NCI-H146 treated with DMSO at 0.1 percent for 48 hours (cell line): ENCODE measurements at regions not wholly inside any gene's neighbourhood (a gene's known extent, or its start where the extent isn't known, plus 50 kb on each side); places are given as distances from the start of the nearest gene placed in this dataset.

Experiments used
- DNase-seq: peaks from one replicate; lab custom pipeline; 2025; ENCODE audit not compliant: unreplicated experiment; lab: John Stamatoyannopoulos, UW

DNA sequence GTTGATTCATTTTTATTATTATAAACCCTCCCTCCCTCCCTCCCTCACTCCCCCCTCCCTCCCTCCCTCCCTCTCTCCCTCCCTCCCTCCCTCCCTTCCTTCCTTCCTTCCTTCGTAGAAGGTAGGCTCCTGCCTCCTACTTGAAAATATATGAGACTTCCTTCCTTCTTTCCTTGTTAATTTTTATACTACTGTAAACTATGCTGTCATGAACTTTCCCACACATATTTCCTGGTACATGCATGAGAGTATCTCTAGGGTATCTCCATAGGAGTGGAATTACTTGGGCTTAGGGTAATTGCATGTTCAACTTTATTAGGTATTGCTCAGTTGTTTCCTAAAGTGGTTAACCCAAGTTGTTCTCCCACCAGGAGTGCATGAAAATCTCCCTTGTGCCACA lies 330.6 kb downstream of the KCNRG start:
- no peak for DNase-seq

DNA sequence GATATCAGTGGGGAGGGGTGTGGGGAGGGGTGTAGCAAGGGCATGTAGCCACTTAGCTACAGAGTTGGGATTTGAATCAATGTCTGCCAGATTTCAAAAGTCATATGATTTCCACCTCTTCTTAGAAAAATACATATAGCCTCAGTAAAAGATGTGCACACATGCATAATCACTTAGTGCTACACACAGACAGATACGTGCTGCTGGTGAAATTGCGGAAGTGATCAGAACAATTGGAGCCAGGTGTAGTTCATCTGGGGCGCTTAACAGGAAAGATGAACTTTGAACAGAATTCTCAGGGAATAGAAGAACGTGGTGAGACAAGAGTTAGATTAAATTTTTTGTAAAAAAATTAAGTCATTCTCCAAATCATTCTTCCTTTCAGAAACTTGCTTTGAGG lies 333.1 kb downstream of the KCNRG start:
- DNase-seq, result no peak

DNA sequence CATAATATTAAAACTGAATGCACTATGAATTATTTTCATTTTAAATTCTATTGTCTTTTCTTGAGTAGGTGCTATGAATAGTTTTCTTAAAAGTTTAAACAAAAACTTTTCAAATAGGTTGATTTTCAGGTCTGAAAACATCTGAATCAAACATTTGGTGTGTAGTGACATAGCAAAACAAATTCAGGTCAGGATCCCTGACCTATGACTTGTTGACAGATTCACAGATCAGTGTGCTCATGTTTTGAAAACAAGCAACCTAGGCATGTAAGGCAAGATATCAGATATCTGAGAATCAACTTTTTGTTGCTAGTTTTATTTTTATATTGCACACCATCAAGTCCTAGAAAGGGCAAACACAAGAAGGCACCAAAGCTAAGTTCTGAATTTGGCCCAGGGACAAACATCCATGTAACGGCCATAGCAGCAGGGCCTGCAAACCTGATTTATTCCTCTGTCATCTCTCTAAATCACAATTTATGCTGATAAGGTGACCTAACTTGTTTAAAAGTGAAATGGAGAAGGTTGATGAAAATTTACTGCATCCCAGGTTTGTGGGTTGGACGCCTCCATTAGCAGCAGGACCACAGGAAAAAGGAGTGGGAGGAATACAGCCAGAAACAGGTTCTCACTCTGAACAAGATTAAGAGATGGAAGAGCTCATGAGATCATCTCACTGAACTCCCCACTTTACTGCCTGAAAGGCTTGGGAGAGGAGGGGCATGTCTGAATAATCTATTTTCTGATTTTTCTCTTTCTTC lies 337.7 kb downstream of the KCNRG start:
- DNase-seq, result no peak

DNA sequence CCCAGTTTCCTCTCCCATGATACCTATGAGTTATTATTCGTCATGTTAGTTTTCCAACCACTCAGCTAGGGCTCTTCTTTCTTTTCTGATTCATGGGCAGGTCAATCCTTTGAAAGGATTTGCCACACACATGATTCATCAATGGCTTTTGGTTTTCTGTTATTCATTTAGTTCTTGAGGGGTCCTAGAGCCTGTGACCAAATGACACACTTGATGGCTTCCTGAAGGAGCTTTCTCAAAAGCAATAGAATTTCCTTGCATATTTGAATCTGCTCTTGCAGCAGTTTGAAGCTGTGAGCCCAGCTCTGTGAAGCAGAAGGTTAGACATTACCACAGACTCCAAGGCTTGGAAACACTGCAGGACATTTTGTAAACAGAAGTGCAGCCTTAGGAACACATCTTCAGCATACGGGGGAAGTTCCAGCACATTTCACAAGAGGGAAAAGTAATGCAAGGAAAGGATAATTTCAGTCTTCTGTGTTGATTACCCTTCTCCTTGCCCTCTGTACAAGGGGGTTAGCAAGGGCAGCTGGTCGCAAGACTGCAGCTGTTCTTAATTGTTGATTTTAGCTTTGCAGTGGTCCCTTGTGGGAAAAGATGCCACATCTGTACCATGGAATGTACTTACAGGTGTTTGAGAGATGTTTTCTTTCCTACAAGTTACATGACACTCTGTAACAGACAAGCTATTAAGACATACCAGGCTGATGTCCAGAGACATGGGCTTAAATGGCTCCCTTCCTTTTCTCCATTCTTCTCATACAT lies 338.6 kb downstream of the KCNRG start:
- DNase-seq, result no peak

DNA sequence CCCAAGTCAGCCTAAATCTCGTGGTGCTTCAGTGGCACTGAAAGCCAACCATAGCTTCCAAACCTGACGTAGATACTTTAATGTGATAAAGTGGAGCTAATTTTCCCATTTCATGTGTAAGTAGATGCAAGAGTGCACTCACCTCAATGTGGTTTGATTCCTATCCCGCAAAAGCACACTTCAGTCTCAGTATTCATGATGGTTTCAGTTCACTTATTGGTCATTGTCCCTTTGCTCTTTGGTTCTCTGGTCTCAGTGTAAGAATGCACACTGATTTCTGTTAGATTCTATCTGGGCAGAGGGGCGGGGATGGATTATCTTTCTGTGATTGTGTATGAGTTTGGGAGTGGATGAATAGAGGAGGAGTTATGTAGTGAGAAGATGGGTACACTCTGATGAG lies 340.6 kb downstream of the KCNRG start:
- DNase-seq, result no peak

DNA sequence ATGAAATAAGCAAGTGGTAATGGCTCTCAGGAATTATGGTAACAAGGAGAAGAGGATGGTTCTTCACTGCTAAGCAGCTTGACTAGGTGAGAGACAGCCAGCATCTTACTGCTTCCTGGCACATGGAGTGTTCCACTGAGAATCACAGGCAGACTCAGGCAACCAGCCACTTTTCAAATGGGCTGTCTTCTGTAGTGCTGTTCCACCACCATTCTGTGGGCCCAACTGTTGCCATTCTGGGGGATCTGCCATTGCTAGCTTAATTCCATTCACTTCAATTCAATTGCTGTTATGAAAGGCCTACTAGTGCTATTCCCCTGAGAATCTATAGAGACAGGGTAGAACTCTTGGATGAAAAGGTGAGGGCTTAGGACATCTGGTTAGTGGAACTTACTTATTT lies 341.9 kb downstream of the KCNRG start:
- DNase-seq, result no peak

DNA sequence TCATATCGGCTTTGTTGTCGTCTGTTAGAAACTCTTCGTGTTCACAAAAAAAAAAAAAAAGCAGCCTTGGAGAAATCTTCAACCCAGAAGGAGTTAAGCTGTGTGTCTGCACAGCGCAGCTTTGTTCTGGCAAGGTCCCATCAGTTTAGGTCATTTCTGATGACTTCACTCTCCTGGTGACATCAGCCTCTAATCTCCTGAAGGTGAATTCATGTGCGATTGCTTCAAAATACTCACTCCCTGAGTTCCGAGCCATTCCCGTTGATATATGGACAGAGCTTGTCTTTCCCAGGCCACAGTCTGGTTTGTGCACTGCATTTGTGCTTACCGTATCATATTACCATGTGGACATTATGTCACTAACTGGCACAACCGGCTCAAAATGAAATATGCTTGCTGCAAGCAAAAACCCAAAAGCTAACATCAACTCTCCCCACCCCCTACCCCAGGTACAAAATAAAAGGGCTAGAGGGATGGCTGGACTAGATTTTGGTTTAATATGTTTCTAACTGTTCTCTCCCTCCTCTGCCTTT lies 342.4 kb downstream of the KCNRG start:
- peak; percentile 36 for DNase-seq

DNA sequence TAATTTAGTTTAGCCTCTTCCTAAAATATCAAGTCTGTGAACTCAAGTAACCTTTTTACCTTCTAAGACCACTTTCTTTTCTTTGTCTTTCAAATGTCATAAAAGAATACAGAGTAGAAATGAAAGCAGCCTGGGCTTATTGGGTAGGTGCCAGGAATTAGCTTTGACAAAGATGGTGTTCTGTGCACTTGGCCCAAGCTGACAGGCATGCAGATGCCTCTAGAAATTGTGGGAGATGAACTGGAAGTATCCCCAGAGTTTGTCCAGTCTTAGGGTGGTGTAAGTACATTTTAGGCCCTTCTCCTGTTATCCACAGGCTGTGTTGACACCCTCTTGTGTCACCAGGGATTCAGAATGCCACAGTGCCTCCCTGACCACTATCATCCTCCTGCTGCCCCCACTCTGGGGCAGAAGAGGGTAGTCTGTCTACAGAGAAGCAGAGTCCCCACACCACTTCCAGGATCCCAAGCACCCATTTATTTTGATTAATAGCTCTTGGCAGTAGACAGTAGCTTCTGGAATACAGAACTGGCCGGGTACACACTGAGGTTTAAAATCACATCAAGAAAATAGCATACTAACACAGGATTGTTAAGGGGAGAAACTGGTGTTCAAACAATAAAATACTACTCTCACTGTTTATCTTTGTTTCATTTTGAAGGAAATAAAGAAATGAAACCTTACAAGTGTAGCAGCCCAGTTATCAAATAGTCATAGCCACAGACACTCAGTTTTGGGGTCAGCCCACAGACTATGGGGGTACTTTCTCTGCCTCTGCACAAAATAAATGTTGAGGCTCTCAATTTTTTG lies 343.2 kb downstream of the KCNRG start:
- DNase-seq, result no peak

DNA sequence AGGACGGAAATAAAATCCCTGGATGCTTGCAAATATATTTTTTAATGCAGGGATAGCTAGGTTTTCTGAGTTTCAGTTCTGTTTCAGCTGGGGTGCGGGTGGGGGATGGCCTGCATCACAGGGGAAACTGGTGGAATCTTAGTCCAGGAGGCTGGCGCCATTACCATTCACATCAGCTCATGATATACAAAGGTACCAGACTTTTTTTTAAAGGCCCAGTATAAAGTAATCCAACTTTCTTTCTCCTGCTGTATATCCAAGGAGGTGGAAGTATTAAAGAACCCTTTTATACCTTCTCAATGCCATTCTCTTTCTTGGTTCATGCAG lies 343.8 kb downstream of the KCNRG start:
- no peak for DNase-seq

DNA sequence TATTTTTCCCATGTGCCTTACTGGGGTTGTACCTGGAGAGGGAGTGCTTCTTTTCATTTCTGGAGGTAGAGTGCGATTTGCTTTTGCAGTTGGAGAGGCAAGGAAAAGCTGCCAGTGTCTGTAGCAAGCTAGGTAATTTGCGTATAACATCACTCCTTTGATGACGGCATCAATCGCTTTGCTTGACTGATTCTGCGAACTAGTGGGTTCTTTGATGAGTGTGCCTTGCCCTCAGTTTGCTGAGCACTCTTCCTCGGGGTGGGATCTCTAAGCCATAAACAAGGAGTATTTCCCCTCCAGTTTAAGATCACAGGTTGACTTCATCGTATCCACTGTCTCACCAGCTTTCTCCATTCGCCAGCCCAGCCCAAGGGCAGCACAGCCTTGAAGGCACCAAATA lies 344.5 kb downstream of the KCNRG start:
- DNase-seq, result no peak

DNA sequence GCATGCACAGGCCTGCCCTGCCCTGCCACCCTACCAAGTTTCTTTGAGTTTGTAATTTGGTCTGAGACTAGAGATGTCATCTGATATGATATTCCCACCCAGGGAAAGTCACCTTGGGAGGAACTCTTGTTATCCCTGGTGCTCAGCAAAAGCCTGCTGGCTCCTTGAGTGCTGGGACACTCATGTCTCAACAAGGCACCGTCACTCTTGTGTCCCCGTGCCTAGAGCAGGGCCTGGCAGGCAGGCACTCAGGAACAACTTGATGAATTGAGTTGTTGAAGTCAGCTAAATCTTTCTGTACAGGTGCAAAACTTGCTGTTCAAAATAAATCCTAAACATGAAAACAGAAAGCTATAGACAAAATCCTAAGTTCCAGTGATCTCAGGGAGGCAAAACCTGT lies 345.4 kb downstream of the KCNRG start:
- DNase-seq, result no peak

DNA sequence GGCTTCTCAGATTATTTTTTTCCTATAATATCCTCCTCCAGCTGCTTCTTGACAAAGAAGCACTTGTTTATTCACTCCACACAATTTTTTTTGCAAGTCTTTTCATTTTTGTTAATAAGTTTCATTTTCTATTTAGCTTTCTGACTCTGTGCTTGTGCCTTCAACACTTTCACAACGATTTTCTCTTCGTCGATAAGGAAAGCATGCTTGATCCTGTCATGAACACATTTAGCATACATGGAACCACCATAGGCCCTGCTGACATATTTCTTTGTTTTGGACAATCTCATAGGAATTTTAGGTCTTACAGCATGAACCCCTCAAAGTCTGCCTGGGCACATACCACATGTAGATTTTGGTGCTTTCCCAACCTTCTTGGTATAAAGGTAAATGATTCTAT lies 346.0 kb downstream of the KCNRG start:
- no peak for DNase-seq

DNA sequence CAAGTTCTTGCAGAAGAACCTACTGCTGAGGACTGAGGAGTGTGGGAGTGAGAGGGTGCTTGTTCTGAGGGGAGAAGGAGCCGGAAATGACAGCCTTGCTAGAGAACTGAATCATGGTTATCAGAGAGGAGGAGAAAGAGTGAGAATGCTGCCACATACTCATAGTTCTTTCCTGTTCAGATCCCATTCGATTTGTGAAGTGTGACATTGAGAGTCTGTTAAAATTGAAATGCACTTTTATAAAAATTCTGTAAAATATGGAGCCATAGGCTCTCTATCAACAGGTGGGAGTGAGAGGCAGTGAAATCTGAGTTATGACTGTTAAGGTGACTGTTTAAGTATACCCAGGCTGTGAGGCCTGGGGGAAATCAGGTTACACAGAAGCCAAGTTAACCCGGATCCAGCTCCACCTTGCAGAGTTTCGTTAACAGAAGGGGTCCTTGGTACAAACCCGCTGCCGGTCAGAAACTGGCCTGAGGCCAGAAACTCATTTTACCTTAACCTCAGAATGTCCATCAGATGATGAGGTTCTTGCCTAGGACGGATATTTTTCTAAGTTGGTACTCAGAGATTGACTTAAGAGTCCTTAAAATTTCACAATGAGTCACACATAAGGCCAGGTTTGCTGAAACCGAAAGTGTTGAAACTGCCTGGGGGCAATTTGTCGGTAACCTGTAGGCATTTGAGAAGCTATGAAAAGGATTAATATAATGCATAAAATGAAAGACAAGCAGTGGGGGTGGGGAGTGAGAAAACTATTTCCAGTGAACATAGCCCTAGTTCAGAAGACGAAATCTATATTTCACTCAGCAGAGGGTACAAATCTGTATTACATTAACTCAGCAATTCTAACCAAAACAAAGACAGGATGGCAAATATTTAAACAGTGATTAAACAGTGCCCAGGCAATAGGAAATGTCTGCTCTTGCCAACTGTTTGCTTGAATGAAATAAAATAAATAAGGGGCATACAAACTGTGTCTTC lies 350.5 kb downstream of the KCNRG start:
- DNase-seq, result peak; percentile 86

DNA sequence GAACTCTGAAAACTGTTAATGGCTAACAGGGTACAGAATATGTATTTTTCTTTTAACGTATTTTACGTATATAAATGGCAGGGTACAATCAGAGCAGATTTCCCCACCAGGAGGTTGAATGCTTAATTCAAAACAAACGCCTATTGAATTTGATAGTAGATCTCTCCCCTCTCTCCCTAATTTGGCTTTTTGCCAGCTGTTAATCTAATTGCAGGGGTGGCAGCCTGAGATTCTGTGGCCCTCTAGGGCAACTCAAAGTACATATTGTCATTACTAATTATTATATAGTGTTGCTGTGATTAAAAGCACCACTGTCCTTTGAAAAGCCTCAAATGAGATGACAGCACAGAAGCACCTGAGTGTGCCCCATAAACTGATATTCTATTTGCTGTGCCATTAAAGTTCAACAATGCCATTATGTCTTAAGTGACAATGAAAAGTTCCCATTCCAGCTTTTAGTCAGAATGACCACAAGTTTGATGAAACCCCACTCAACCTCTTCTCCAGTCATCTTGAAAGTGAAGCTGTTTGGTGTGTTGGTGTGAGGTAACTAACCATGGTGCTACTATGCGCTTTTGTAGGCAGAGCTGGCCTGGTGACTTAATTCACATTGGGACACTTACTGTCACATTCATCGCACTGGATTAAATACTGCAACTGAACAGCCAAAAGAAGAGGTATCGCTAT lies 351.4 kb downstream of the KCNRG start:
- DNase-seq, result peak; percentile 86

DNA sequence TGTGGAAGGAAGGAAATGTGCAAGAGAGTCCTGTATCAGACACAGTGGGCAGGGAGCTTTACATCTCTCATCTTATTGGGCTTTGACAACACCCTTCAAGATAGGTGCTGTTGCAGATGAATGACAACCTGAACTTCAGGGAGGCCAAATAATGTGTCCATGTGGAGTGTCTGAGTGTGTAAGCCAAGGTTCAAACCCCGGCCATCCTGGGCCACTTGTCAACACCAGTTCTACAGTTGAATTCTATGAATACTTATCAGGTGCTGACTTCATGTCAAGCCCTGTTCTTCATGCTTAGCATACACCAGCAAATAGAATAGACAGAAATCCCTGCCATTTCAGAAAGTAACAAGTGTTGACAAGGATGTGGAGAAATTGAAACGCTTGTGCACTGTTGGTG lies 354.4 kb downstream of the KCNRG start:
- DNase-seq, result no peak

DNA sequence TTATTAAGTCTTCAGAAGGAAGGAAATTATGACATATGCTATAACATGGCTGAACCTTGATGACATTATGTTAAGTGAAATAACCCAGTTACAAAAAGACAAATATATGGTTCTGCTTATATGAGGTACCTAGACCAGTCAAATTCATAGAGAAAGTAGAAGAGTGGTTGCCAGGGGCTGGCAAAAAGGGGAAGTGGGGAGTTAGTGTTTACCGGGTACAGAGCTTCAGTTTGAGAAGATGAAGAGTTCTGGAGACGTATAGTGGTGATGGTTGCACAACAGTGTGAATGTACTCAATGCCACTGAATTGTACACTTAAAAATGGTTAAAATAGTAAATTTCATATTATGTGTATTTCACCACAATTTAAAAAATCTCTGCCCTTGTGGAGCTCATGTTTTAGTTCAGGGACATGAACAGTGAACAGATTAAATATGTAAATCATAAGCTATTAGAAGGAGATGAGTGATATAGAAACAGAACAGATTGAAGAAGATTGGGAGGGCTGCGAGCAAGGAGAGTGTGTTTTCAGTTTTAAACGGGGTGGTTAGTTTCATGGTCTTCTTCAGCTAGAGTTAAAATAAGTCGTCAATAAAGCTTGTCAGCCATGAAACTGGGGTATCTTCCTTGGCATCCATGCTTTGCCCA lies 355.2 kb downstream of the KCNRG start:
- no peak for DNase-seq

DNA sequence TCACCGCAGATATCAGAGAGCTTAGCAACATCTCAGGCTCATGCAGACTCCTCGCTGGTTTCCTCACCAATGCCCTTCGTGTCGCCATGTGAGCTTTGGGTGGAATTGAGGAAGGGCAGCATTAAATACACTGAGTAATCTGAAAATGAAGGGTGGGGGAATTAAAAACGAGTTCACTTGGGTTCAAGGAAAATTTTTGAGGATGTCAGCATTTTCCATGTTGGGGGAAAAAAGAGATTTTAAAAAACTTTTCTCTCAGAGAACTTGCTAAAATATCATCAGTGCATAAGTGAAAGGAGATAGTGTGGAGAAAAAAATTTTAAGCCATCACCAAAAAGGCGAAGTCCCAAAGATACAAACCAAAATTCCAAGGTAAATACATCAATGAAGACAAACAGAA lies 359.3 kb downstream of the KCNRG start:
- no peak for DNase-seq

DNA sequence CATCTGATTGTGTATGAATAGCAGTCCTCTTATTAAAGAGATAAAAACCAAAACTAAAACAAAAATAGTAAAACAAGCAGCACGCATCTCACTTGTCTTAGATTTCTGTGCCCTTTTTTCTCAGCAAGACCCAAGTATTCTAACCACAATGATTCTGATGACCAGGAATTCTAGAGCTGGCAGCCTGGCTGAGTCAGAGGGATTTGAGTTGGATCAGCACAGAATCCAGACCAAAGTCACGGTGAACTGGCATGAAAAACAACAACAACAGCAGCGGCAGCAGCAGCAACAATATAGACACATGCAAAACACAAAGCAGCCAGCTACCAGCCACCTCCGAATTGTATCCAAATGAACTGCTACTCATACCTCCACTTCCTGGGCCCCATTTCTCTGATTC lies 360.5 kb downstream of the KCNRG start:
- no peak for DNase-seq

DNA sequence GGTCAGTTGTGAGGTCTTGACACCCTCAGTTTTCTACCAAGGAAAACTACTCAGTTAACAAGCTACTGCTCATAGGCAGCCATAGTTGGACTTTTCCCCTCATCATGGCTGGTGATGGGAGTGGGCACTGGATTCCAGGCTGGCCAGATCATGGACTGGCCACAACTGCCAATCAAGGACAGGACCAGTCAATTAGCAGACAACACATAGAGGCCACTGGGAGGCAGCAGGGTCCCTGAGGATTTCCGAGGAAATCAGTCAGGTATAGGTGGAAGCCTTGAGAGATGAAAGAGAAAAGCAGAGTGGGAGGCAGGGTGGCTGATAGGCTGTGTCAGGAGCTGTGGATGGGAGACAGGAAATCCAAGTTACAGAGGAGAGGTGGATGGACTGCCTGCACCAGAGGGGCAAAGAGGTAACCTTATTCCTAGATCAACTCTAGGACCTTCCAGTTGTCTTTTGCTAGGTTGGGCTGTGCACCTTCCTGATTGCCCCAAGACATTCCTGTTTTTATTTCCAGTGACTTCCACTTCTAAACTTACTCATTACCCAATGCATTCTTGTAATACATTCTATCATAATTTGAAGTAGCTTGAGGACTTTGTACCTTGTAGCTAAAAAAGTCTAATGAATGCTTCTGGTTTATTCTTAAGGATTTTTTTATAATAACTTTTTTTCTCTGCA lies 361.8 kb downstream of the KCNRG start:
- peak; percentile 18 for DNase-seq
